ENCODE measurements at regions not wholly inside any gene's neighbourhood (a gene's known extent, or its start where the extent isn't known, plus 50 kb on each side); places are given as distances from the start of the nearest gene placed in this dataset.

DNA sequence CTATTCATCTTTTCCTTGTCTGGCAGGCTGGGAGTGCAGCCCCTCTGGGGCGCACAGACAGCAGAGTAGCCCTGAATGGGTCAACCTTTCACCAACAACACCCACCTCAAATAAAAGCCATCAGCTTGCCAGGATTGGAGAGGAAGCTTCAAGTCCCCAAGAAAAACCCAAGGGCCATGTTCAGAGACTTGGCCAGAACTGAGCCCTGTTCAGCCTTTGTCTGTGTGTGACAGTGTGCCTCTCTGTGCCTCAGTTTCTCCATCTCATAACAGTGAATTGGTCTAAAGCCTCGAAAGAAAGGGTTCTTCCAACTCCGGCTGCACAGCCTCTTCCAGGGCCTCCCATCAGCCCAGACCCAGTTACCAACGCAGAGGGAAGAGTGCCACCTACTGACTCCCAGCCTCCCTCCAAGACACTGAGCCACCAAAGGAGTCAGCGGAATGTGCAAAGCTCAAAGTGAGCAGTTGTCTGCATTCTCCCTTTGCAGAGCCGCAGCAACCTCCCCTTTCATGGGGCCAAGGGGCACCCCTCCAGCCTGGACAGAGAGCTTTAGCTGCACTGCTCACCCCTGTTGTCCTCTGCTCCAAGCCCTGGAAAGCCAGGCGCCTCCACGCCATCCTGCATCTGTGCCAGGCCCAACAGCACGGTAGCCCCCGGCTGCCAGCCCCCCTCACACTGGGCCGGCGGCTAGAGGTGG lies 82.7 kb upstream of the TOP1 start:
- Histone ChIP-seq H3K9me3 (ENCODE audit: control insufficient read depth, low read length) (no peaks in the 10 kb centered on the region), H3K4me3 (ENCODE audit: low read length) (no peak overlapping the region), H3K27me3 (ENCODE audit: control insufficient read depth, insufficient read depth, low read length, poor library complexity, severe bottlenecking) (no peaks in the 10 kb centered on the region), H3K4me1 (ENCODE audit: control insufficient read depth, insufficient read depth, low read length) (peaks cover 9% of the 10 kb centered on the region), H3K9ac (ENCODE audit: extremely low read depth, low read length, poor library complexity, severe bottlenecking) (no peak overlapping the region), H3K36me3 (ENCODE audit: control insufficient read depth, insufficient read depth, low read length) (no peaks in the 10 kb centered on the region), H3K27ac (ENCODE audit: low read depth, low read length) (no peak overlapping the region)
- whole genome bisulfite sequencing, 2 experiments (ENCODE audit: insufficient coverage in 1 of 2, insufficient read length in 1 of 2), result 51 to 62% methylated on average over 6 to 12 of the region's 12 CpGs
- H3K9me3 Mint-ChIP-seq, result no peaks in the 10 kb centered on the region
- H3K36me3 Mint-ChIP-seq (ENCODE audit: low read depth), result no peaks in the 10 kb centered on the region
- DNase-seq, result peak; percentile 92
- no peak overlapping the region for H3K4me3 Mint-ChIP-seq
- TF ChIP-seq, protein P1, sequence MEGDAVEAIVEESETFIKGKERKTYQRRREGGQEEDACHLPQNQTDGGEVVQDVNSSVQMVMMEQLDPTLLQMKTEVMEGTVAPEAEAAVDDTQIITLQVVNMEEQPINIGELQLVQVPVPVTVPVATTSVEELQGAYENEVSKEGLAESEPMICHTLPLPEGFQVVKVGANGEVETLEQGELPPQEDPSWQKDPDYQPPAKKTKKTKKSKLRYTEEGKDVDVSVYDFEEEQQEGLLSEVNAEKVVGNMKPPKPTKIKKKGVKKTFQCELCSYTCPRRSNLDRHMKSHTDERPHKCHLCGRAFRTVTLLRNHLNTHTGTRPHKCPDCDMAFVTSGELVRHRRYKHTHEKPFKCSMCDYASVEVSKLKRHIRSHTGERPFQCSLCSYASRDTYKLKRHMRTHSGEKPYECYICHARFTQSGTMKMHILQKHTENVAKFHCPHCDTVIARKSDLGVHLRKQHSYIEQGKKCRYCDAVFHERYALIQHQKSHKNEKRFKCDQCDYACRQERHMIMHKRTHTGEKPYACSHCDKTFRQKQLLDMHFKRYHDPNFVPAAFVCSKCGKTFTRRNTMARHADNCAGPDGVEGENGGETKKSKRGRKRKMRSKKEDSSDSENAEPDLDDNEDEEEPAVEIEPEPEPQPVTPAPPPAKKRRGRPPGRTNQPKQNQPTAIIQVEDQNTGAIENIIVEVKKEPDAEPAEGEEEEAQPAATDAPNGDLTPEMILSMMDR (conservative IDR thresholded peaks at IDR 0.05), result peak; percentile 87
- peaks cover 34% of the 10 kb centered on the region for H3K4me1 Mint-ChIP-seq
- no peak overlapping the region for H3K27ac Mint-ChIP-seq
- H3K27me3 Mint-ChIP-seq (ENCODE audit: insufficient read depth), result peaks cover 6% of the 10 kb centered on the region

DNA sequence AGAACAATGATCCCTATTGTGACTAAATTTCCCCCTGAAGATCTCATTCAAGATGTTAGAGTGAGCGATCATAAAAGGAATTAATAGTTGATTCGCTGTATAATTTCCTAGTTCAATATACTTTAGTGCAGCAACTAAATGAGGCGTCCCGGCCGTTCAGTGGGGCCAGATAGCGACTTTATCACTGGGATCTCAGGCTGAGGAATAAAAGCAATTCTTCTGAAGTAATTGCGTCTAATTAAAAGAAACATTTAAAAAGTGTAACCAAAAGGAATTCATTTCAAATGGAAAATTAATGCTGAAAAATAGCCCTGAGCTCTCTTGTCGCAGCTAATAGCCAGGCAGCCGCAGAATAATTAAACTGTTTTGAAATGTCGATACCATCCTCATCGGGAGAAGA lies 82.2 kb upstream of the TOP1 start:
- Mint-ChIP-seq H3K4me3 (no peak overlapping the region), H3K27me3 (ENCODE audit: insufficient read depth) (peaks cover 7% of the 10 kb centered on the region), H3K36me3 (ENCODE audit: low read depth) (no peaks in the 10 kb centered on the region), H3K9me3 (no peaks in the 10 kb centered on the region), H3K4me1 (peaks cover 36% of the 10 kb centered on the region), H3K27ac (no peak overlapping the region)
- 93 to 100% methylated on average over 11 of the region's 11 CpGs for WGBS, 2 experiments (ENCODE audit: insufficient coverage in 1 of 2, insufficient read length in 1 of 2)
- H3K9me3 ChIP-seq (ENCODE audit: control insufficient read depth, low read length), result no peaks in the 10 kb centered on the region
- H3K4me3 ChIP-seq (ENCODE audit: low read length), result no peak overlapping the region
- no peak for DNase-seq
- no peaks in the 10 kb centered on the region for H3K27me3 ChIP-seq (ENCODE audit: control insufficient read depth, insufficient read depth, low read length, poor library complexity, severe bottlenecking)
- TF ChIP-seq, protein P1 (conservative IDR thresholded peaks at IDR 0.05), result no peak
- peaks cover 9% of the 10 kb centered on the region for H3K4me1 ChIP-seq (ENCODE audit: control insufficient read depth, insufficient read depth, low read length)
- H3K36me3 ChIP-seq (ENCODE audit: control insufficient read depth, insufficient read depth, low read length), result no peaks in the 10 kb centered on the region
- H3K27ac ChIP-seq (ENCODE audit: low read depth, low read length), result no peak overlapping the region
- no peak overlapping the region for H3K9ac ChIP-seq (ENCODE audit: extremely low read depth, low read length, poor library complexity, severe bottlenecking)

DNA sequence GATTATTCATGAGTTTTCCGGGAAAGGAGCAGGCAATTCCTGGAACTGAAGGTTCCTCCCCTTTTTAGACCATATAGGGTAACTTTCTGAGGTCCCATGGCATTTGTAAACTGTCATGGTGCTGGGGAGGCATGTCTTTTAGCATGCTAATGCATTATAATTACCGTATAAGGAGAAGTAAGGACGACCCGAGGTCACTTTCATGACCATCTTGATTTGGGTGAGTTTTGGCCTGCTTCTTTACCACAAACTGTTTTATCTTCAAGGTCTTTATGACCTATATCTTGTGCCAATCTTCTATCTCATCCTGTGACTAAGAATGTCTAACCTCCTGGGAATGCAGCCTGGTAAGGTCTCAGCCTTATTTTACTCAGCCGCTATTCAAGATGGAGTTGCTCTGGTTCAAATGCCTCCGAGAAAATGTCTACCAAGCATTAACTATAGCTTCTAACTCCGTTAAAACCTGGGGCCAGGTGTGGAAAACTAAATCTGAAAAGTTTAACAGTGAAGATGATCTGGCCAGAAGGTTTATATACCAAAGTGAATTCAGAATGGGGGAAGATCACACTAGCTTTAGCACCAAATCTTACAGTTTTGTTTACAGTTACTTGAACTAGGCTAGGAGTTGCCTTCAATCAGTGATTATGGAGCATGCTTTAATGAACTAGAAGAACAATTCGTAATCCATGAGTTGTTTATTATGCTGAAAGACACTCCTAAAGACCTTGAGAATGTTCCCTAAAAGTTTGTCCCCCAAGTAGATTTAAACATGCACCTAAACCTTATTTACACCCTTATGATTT lies 80.0 kb upstream of the TOP1 start:
- H3K4me1 Mint-ChIP-seq, result peaks cover 34% of the 10 kb centered on the region
- 85 to 86% methylated on average over 6 to 8 of the region's 8 CpGs for WGBS, 2 experiments (ENCODE audit: insufficient coverage in 1 of 2, insufficient read length in 1 of 2)
- no peaks in the 10 kb centered on the region for H3K9me3 Mint-ChIP-seq
- no peak overlapping the region for H3K27ac Mint-ChIP-seq
- DNase-seq, result no peak
- TF ChIP-seq, protein P1 (conservative IDR thresholded peaks at IDR 0.05), result no peak
- no peak overlapping the region for H3K4me3 Mint-ChIP-seq
- peaks cover 11% of the 10 kb centered on the region for H3K4me1 ChIP-seq (ENCODE audit: control insufficient read depth, insufficient read depth, low read length)
- H3K27ac ChIP-seq (ENCODE audit: low read depth, low read length), result no peak overlapping the region
- peaks cover under 1% of the 10 kb centered on the region for H3K9me3 ChIP-seq (ENCODE audit: control insufficient read depth, low read length)
- H3K27me3 Mint-ChIP-seq (ENCODE audit: insufficient read depth), result peaks cover 16% of the 10 kb centered on the region
- no peaks in the 10 kb centered on the region for H3K36me3 ChIP-seq (ENCODE audit: control insufficient read depth, insufficient read depth, low read length)
- no peaks in the 10 kb centered on the region for H3K36me3 Mint-ChIP-seq (ENCODE audit: low read depth)
- H3K27me3 ChIP-seq (ENCODE audit: control insufficient read depth, insufficient read depth, low read length, poor library complexity, severe bottlenecking), result no peaks in the 10 kb centered on the region
- H3K9ac ChIP-seq (ENCODE audit: extremely low read depth, low read length, poor library complexity, severe bottlenecking), result no peak overlapping the region
- H3K4me3 ChIP-seq (ENCODE audit: low read length), result peak overlapping the region; percentile 7
